Right lobe of liver (tissue), 6 donors: ENCODE measurements at regions not wholly inside any gene's neighbourhood (a gene's known extent, or its start where the extent isn't known, plus 50 kb on each side); places are given as distances from the start of the nearest gene placed in this dataset.

Experiments used
- ATAC-seq, 4 donors: fragments of 200-7000 bp; cut with Tn5 transposase; one replicate each; pipeline ENCODE4 v1.9.1; 2020; ENCODE audit warnings: mild to moderate bottlenecking in 4 of 4, moderate library complexity in 4 of 4
- DNase-seq, 3 donors: peaks; one replicate each; pipeline ENCODE4 v3.0.0-alpha.2; 2020
- H3K27ac ChIP-seq, 3 donors: fragments of 200-600 bp; one replicate each; pipeline ENCODE4 v1.8.0; 2022
- H3K27me3 ChIP-seq, 2 donors: fragments of 200-600 bp; one replicate each; pipeline ENCODE4 v1.8.0; 2022
- H3K36me3 ChIP-seq, 4 donors: fragments of 200-600 bp; sonication (generic) in 1 of 4; one replicate each; pipeline versions ENCODE4 v1.5.1 to v1.8.0; 2017 to 2022; ENCODE audit warnings: control low read depth in 1 of 4
- H3K4me1 ChIP-seq, 4 donors: fragments of 200-600 bp; sonication (generic) in 1 of 4; one replicate each; pipeline versions ENCODE4 v1.5.1 to v1.8.0; 2017 to 2022; ENCODE audit warnings: control low read depth in 1 of 4
- H3K4me3 ChIP-seq, 3 donors: fragments of 200-600 bp; one replicate each; pipeline ENCODE4 v1.8.0; 2022
- H3K9me3 ChIP-seq, 4 donors: fragments of 200-600 bp; sonication (generic) in 1 of 4; one replicate each; pipeline versions ENCODE4 v1.5.1 to v1.8.0; 2017 to 2022; ENCODE audit warnings: control low read depth in 1 of 4
- POLR2A ChIP-seq: fragments of 450-650 bp; IDR thresholded peaks from one replicate; pipeline ENCODE4 v1.6.1; 2017; ENCODE audit warnings: antibody characterized with exemption, mild to moderate bottlenecking
- WGBS: methylation state at CpG from one replicate; pipeline ENCODE4 v1.1.6; 2018; ENCODE audit warnings: low coverage, low lambda C conversion rate; ENCODE audit not compliant: insufficient coverage; ENCODE audit errors: missing lambda C conversion rate; 5-methylcytosine and 5-hydroxymethylcytosine counted together
- intact Hi-C, 2 donors: fragments of 100-400 bp; cut with DNase I; formaldehyde crosslinking; loops; one replicate each; pipeline versions ENCODE4 v1.11.2 to v1.14.1; 2022
- TF ChIP-seq, protein P1 (sequence below), 4 donors: fragments of 200-600 bp in 3 of 4; fragments of 450-650 bp in 1 of 4; IDR thresholded peaks; one replicate each; pipeline versions ENCODE4 v1.5.1 to v1.8.0; 2016 to 2022; ENCODE audit warnings: antibody characterized with exemption in 4 of 4, mild to moderate bottlenecking in 2 of 4
- donor health status: DM: no; HTN: yes; CAD: no.
- donor health status: DM: no; HTN: no; CAD: no.
- donor health status: DM: no; HTN: no; CAD: no.
- donor health status: DM: no; HTN: yes; CAD: no.
- donor health status: DM: no; HTN: yes; CAD: no.

DNA sequence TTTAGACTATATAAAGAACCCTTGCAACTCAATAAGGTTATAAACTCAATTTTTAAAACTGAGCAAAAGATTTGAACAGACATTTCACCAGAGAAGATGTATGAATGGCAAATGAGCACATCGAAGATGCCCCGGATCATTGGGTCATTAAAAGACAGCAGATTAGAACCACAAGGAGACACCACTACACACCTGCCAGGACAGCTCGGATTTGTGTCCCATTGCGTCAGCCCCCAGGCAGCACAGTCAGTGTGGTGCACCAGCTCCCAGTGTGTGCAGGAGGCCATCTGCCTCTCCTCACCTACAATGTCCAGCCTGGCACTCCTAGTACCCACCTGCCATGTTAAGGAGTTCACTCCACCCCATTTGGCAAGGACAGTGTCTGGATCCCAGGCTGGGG is 61.1 kb upstream of the LRP8 start:
- H3K36me3 ChIP-seq = no peaks in the 10 kb centered on the region
- no peak overlapping the region for H3K4me3 ChIP-seq
- 76% methylated on average over 4 of the region's 4 CpGs for WGBS
- DNase-seq = peak in 1 of 3 donors; percentile 26
- ATAC-seq = no peak
- no peaks in the 10 kb centered on the region for H3K4me1 ChIP-seq
- H3K27me3 ChIP-seq = no peaks in the 10 kb centered on the region
- TF ChIP-seq POLR2A = no peak
- TF ChIP-seq, protein P1, sequence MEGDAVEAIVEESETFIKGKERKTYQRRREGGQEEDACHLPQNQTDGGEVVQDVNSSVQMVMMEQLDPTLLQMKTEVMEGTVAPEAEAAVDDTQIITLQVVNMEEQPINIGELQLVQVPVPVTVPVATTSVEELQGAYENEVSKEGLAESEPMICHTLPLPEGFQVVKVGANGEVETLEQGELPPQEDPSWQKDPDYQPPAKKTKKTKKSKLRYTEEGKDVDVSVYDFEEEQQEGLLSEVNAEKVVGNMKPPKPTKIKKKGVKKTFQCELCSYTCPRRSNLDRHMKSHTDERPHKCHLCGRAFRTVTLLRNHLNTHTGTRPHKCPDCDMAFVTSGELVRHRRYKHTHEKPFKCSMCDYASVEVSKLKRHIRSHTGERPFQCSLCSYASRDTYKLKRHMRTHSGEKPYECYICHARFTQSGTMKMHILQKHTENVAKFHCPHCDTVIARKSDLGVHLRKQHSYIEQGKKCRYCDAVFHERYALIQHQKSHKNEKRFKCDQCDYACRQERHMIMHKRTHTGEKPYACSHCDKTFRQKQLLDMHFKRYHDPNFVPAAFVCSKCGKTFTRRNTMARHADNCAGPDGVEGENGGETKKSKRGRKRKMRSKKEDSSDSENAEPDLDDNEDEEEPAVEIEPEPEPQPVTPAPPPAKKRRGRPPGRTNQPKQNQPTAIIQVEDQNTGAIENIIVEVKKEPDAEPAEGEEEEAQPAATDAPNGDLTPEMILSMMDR (IDR thresholded peaks at IDR 0.05) = no peak
- no peak overlapping the region for H3K27ac ChIP-seq
- intact Hi-C loops = no loop called here
- no peaks in the 10 kb centered on the region for H3K9me3 ChIP-seq

DNA sequence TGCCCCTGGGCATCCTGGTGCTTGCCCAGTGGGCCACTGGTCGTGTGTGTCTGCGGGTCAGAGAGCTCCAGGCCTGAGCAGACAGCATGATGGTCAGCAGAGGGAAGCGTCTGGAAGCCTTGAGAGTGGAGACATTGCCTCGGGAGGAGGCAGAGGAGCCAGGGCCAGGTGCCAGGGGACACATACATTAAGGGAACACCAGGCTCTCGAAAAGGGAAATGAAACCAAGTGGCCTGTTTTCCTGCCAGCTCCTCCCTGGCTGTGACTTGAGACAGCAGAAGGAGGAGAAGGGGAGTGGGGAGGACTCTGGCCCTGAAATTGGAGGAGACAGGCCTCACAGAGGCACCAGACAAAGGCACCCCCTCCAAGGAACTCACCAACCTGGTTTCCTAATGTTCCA is 62.4 kb upstream of the LRP8 start:
- H3K9me3 ChIP-seq = no peaks in the 10 kb centered on the region

DNA sequence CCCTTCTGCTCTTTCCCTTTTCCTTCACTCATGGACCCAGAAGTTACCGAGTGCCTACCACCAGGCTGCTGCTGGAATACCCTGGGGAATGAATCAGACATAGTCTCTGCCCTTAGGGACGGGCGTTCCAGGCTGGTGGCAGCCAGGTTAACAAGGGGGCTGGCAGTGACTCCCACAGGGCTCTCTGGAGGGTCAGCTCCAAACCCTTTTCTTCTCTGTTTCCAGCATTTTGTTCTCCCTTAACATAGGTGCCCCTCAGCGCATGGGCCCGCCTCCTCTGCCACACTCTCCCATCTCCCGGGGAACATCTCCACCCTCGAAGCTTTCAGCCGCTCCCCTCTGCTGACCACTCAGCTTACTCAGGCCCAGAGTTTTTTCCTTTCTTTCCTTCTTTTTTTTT is 62.9 kb upstream of the LRP8 start:
- H3K9me3 ChIP-seq = no peaks in the 10 kb centered on the region
- no peaks in the 10 kb centered on the region for H3K36me3 ChIP-seq
- no peaks in the 10 kb centered on the region for H3K27me3 ChIP-seq
- no peak for TF ChIP-seq POLR2A
- TF ChIP-seq, protein P1 (IDR thresholded peaks at IDR 0.05) = no peak
- H3K27ac ChIP-seq = no peak overlapping the region
- H3K4me3 ChIP-seq = no peak overlapping the region
- no peak for DNase-seq
- no peaks in the 10 kb centered on the region for H3K4me1 ChIP-seq
- intact Hi-C loops = loop anchor here in 1 of 2 donors (5.0 kb wide), 1 partner anchor 113 kb away; no protein-coding TSS in a partner anchor
- ATAC-seq = no peak
- WGBS = 78% methylated on average over 3 of the region's 8 CpGs

More for the DNA sequence above, 62.4 kb upstream of the LRP8 start:
- Histone ChIP-seq H3K36me3 (no peaks in the 10 kb centered on the region), H3K27me3 (no peaks in the 10 kb centered on the region), H3K4me1 (no peaks in the 10 kb centered on the region), H3K27ac (no peak overlapping the region), H3K4me3 (no peak overlapping the region)
- 39% methylated on average over 5 of the region's 5 CpGs for WGBS
- DNase-seq (peak in 1 of 3 donors; percentile 65), ATAC-seq (peak; percentile 20 to 69 (median 49))
- intact Hi-C loops = loop anchor here in 1 of 2 donors (5.0 kb wide), 1 partner anchor 113 kb away; no protein-coding TSS in a partner anchor
- no peak for TF ChIP-seq POLR2A
- TF ChIP-seq, protein P1 (IDR thresholded peaks at IDR 0.05) = no peak

DNA sequence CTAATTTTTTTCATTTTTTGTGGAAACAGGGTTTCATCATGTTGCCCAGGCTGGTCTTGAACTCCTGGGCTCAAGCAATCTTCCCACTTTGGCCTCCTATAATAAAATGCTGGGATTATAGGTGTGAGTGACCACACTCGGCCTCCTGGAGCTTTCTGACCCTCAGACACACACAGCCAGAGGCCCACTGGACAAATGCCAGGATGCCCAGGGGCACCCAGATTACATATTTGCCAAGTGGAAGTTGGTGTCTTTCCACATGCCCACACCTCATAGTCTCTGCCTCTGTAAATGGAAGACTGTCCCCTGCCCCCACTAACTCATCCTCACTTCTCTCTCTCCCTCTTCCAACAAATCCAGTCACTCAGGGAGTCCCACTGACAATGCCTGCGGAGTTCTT is 63.4 kb upstream of the LRP8 start:
- whole genome bisulfite sequencing = 74% methylated on average over 2 of the region's 2 CpGs
- no peak for DNase-seq
- Histone ChIP-seq H3K4me3 (no peak overlapping the region), H3K36me3 (no peaks in the 10 kb centered on the region), H3K27me3 (no peaks in the 10 kb centered on the region), H3K27ac (no peak overlapping the region), H3K9me3 (no peaks in the 10 kb centered on the region), H3K4me1 (no peaks in the 10 kb centered on the region)
- no peak for ATAC-seq
- no peak for TF ChIP-seq POLR2A
- TF ChIP-seq, protein P1 (IDR thresholded peaks at IDR 0.05) = no peak
- intact Hi-C loops = loop anchor here in 1 of 2 donors (5.0 kb wide), 1 partner anchor 114 kb away; no protein-coding TSS in a partner anchor

DNA sequence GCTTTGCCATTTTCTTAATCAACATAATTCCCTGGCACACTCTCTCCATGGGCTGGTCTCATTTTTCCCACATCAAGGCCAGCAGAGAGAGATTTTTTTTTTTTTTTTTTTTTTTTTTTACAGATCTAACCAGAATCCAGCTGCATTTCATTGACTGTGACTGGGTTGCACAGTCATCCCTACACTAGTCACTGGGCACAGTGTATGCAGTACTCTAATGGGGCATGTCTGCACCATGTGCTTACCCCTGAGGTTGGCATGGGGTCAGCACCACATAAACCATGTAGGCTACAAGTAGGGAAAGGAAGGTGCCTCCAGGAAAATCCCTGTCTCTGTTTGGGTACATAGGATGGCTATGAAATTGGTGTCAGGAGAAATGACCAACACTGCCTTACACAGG is 64.1 kb upstream of the LRP8 start:
- Histone ChIP-seq H3K36me3 (no peaks in the 10 kb centered on the region), H3K27me3 (no peaks in the 10 kb centered on the region), H3K4me3 (no peak overlapping the region), H3K4me1 (no peaks in the 10 kb centered on the region), H3K9me3 (no peaks in the 10 kb centered on the region), H3K27ac (no peak overlapping the region)
- ATAC-seq (no peak), DNase-seq (no peak)
- TF ChIP-seq POLR2A = no peak
- TF ChIP-seq, protein P1 (IDR thresholded peaks at IDR 0.05) = no peak
- intact Hi-C loops = loop anchor here (2.0 to 5.0 kb wide), 2 partner anchors 113 to 115 kb away; no protein-coding TSS in a partner anchor
